K562 (cell line): ENCODE measurements at regions not wholly inside any gene's neighbourhood (a gene's known extent, or its start where the extent isn't known, plus 50 kb on each side); places are given as distances from the start of the nearest gene placed in this dataset.

Experiments
- CBX2 ChIP-seq: fragments of 200-600 bp; sonication (generic); IDR thresholded peaks from one replicate; pipeline ENCODE4 v1.6.1; 2012; ENCODE audit warnings: mild to moderate bottlenecking, low read length, inconsistent platforms; ENCODE audit not compliant: insufficient read depth, poor library complexity, severe bottlenecking
- GABPB1 ChIP-seq: sonication (generic); formaldehyde crosslinking; IDR thresholded peaks from 2 replicates; pipeline ENCODE4 v1.8.0; 2022; ENCODE audit warnings: mild to moderate bottlenecking, missing genetic modification reagents
- KLF6 ChIP-seq: fragments of 250-450 bp; sonication (Bioruptor Pico); IDR thresholded peaks from 2 replicates; pipeline ENCODE4 v1.4.0; 2020; ENCODE audit warnings: mild to moderate bottlenecking, moderate library complexity, borderline replicate concordance
- LCOR ChIP-seq: sonication (generic); formaldehyde crosslinking; IDR thresholded peaks from 2 replicates; pipeline ENCODE4 v1.8.0; 2022; ENCODE audit warnings: mild to moderate bottlenecking, missing genetic modification reagents
- RERE ChIP-seq: sonication (generic); formaldehyde crosslinking; IDR thresholded peaks from 2 replicates; pipeline ENCODE4 v1.8.0; 2023; ENCODE audit warnings: missing genetic modification reagents, mild to moderate bottlenecking, borderline replicate concordance
- SMARCB1 ChIP-seq: IDR thresholded peaks from 2 replicates; pipeline ENCODE4 v1.6.1; 2011; ENCODE audit warnings: improper control_type of control experiment, low read depth; ENCODE audit not compliant: insufficient read length
- ZNF184 ChIP-seq: sonication (generic); formaldehyde crosslinking; IDR thresholded peaks from 2 replicates; pipeline ENCODE4 v1.5.0; 2020; ENCODE audit warnings: missing genetic modification reagents
- ZNF311 ChIP-seq: fragments of 250-450 bp; sonication (Bioruptor Pico); IDR thresholded peaks from 2 replicates; pipeline ENCODE4 v1.4.0; 2020; ENCODE audit warnings: mild to moderate bottlenecking, moderate library complexity

- TF ChIP-seq RERE (CRISPR knock-in tag) = no peak
- TF ChIP-seq KLF6 = no peak
- no peak for TF ChIP-seq LCOR (CRISPR knock-in tag)
- no peak for TF ChIP-seq CBX2
- TF ChIP-seq ZNF311 (CRISPR knock-in tag) = no peak
- TF ChIP-seq ZNF184 (CRISPR knock-in tag) = no peak
- TF ChIP-seq SMARCB1 = no peak
- TF ChIP-seq GABPB1 = no peak
These were observed 339.3 kb downstream of the BCKDHB start (continued) for GRCh38 chr6:80445751-80446150.
